ENCODE measurements at regions not wholly inside any gene's neighbourhood (a gene's known extent, or its start where the extent isn't known, plus 50 kb on each side); places are given as distances from the start of the nearest gene placed in this dataset.

DNA sequence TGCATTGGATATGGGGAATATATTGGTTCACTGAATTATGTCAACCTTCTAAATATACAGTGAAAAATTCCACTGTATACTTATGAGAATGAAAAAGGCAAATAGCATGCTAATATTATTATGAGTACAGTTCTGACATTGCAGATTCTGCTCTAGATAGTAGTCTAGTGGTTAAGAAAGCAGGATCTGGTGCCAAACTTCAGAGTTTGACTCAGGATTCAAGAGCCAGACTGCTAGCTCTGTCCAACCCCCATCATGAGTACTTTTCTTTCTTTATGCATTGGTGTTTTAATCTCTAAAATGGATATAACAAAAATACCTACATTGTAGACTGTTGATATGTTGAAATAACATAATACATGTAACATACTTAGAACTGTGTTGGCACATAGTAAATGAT, 57.3 kb upstream of the PLSCR4 start:
- no peak for DNase-seq

DNA sequence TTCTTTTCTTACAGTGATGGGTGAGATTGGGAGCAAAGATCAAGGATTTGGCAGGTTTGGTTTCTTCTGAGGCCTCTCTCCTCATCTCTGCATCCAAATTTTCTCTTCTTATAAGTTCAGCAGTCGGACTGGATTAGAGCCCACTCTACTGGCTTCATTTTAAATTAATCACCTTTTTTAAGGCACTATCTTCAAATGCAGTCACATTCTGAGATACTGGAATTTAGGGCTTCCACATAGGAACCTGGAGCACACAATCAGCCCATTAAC, 56.5 kb upstream of the PLSCR4 start:
- DNase-seq = no peak

DNA sequence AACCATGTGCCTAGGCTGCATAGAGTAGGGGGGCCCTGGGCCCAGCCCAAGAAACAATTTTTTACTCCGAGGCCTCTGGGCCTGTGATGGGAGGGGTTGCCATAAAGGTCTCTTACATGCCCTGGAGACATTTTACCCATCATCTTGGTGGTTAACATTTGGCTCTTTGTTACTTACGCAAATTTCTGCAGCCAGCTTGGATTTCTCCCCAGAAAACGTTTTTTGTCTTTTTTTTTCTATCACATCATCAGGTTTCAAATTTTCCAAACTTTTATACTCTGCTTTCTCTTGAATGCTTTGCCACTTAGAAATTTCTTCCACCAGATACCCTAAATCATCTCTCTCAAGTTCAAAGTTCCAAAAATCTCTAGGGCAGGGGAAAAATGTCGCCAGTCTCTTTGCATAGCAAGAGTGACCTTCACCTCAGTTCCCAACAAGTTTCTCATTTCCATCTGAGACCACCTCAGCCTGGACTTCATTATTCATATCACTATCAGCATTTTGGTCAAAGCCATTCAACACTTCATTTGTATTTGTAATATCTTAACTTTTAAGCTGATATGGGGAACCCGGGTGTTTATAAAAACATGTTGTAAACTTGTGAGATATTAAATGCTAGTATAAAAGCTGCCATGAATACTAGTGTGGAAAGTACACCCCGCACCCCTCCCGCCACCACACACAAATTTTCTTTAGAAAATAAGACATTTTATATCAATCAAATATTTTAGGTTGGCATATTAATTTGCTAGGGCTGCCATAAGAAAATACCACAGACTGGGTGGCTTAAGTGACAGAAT, 56.0 kb upstream of the PLSCR4 start:
- no peak for DNase-seq

DNA sequence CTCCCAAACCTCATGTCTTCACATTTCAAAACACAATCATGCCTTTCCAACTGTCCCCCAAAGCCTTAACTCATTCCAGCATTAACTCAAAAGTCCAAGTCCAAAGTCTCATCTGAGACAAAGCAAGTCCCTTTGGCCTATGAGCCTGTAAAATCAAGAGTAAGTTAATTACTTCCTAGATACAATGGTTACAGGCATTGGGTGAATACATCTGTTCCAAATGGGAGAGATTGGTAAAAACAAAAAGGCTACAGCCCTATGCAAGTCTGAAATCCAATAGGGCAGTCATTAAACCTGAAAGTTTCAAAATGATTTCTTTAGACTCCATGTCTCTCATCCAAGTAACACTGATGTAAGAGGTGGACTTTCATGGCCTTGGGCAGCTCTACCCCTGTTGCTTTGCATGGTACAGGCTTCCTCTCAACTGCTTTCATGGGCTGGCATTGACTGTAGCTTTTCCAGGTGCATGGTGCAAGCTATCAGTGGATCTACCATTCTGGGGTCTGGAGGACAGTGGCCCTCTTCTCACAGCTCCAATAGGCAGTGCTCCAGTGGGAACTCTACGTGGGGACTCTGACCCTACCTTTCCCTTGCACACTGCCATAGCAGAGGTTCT, 55.0 kb upstream of the PLSCR4 start:
- no peak for DNase-seq

DNA sequence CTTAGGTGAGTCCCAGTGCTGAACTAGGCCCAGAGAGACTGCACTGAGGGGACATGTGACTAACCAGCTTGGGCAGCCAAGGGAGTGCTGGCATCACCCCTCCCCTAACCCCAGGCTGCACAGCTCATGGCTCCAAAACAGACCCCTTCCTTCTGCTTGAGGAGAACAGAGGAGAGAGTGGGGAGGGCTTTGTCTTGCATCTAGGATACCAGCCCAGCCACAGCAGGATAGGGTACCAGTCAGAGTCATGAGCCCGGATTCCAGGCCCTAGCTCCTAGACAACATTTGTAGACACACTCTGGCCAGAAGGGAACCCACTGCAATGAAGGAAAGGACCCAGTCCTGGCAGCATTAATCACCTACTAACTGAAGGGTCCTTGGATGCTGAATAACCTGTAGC, 49.9 kb upstream of the PLSCR4 start:
- no peak for DNase-seq
